HG02938 (cell line): ENCODE measurements at regions not wholly inside any gene's neighbourhood (a gene's known extent, or its start where the extent isn't known, plus 50 kb on each side); places are given as distances from the start of the nearest gene placed in this dataset.
"Not testable (repeated sequence)": the region's sequence is repeated elsewhere in the genome, so short reads cannot be mapped to it uniquely, and the experiment has no call there.

Experiments
- ATAC-seq: cut with Tn5 transposase; IDR thresholded peaks from one replicate; pipeline ENCODE4 v1.9.1; 2021; ENCODE audit warnings: mild to moderate bottlenecking, moderate library complexity; ENCODE audit not compliant: unreplicated experiment

GRCh38 chr4:125262502-125262901 is 52.3 kb upstream of the FAT4 start:
- no peak for ATAC-seq

- ATAC-seq, result no peak
Observed at GRCh38 chr4:125262079-125262478, 52.7 kb upstream of the FAT4 start.

DNA sequence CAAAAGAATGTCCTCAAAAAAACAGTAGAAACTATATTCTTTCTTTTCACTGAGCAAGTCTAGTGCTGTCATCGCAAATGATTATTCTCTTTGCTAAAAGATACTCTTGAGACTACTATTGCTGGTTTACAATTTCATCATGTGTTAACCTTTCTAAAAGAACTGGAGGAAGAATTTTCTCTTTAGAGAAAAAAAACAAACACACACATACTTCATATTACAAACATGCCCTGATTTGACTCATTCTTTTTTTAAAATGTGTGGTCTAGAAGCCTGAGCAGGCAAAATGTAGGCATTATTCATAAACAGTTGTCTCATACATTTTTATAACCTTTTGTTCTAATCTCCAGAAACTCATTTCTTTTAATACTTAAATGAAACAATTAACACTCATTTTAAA is 60.6 kb upstream of the FAT4 start:
- no peak for ATAC-seq

DNA sequence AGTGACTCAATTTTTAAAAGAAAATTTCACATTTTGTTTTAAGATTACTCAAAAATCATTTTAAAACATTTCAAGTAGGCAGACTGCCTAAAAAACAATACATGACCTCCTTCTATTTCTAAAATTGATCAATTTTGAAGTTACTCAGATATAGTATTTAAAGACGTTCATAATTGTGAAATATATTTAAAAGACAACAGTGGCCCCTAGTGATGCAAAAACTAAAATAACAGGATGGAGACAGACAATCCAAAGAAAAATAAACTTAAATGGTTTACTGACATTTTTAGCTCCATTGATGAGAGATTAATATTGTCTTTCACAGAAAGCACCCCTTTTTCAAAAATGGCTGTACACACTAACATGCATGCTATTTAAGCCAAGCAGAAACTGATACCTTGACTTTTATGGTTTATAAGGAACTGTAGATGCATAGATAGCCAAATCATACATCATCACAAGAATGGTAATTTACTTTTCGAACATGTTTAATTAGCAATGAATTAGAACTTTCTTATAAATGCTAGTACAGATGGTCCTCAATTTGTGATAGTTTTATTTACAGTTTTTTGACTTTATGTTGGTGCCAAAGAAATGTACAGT is 69.8 kb upstream of the FAT4 start:
- ATAC-seq, result no peak

DNA sequence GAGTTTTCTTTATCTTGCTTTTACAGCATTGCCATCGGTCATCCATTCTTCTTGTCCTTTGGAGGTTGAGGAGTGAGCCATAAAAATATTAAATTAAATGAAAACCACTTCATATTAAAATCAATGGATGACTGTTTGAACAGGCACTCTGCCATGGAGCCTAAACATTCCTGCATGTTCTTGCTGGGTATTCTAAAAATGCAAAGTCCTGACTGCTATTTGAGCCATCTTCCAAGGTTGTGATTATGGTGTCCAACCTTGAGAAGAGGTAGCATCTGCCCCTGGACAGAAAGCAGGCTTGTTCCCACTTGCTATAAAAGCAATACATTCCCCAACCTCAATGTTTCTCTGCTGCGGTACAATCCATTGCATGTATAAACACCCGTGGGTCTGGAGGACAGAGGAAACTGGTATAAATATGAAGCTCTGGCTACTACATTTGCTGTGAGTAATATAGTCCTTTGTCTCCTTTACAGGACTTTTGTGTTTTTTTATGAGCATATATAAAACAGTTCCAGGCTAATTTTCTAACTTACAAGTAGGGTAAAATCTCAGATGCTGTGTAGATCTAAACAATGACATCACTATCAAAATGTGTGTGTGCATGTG is 70.9 kb upstream of the FAT4 start:
- no peak for ATAC-seq

GRCh38 chr4:125235971-125236370 is 78.8 kb upstream of the FAT4 start:
- no peak for ATAC-seq

GRCh38 chr4:125231661-125232060 is 83.1 kb upstream of the FAT4 start:
- ATAC-seq, result no peak

DNA sequence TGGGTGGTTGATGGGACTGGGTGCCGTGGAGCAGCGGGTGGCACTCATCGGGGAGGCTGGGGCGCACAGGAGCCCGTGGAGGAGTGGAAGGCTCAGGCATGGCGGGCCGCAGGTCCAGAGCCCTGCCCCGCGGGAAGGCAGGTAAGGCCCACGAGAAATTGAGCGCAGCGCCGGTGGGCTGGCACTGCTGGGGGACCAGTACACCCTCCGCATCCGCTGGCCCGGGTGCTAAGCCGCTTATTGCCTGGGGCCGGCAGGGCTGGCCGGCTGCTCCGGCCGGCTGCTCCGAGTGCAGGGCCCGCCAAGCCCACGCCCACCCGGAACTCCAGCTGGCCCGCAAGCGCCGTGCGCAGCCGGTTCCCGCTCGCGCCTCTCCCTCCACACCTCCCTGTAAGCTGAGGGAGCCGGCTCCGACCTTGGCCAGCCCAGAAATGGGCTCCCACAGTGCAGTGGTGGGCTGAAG is 85.1 kb upstream of the FAT4 start:
- no peak for ATAC-seq

DNA sequence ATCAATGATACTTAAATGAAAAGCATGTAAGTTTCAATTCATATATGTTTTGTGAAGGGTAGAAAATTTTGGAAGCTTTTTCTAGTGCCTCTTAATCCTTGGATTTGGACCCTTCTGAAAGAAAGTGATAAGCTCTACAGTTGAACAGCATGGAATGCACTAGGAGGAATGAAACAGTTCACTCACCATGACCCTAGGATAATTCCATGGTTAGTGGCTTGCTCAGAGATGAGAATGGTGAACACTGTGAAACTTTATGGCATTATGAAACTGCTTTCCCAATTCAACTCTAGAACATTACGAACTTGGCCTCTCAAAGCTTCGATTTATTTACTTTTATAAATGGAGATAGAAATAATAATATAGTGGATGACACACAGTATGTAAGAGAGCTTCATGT is 88.9 kb upstream of the FAT4 start:
- ATAC-seq, result no peak

DNA sequence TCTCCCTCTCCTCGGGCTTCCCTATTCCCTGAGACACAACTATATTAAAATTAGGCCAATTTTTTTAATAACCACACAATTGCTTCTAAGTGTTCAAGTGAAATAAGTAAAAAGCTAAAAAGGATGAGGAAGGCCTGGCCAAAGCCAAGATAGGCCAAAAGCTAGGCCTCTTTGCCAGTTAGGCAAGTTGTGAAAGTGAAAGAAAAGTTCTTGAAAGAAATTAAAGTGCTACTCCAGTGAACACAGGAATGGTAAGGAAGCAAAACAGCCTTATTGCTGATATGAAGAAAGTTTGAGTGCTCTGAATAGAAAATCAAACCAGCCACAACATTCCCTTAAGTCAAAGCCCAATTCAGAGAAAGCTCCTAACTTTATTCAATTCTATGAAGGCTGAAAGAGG is 114.2 kb upstream of the FAT4 start:
- ATAC-seq, result no peak

DNA sequence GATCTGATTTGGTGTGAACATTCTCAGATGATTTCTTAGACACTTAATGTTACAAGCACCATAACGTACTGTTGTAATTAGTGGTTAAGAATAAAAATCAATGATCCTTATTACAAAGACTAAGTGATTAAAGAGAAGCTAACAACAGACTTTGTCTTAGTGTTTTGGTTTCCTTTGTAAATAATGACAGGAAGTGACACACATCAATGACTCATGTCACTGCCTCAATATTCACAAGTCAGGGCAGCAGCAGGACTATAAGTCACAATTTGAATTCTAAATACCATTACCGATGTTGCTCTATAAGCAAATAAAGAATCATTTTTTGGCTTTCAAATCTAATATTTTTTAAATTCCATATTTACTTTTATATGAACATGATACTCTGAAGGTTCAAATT is 115.8 kb upstream of the FAT4 start:
- ATAC-seq, result no peak

DNA sequence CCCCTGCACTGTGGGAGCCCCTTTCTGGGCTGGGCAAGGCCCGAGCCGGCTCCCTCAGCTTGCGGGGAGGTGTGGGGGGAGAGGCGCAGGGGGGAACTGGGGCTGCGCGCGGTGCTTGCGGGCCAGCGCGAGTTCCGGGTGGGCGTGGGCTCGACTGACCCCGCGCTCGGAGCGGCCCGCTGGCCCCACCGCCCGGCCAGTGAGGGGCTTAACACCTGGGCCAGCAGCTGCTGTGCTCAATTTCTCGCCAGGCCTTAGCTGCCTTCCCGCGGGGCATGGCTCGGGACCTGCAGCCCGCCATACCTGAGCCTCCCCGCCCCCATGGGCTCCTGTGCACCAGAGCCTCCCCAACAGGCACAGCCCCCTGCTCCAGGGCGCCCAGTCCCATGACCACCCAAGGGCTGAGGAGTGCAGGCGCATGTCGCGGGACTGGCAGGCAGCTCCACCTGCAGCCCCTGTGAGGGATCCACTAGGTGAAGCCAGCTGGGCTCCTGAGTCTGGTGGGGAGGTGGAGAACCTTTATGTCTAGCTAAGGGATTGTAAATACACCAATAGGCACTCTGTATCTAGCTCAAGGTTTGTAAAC is 122.8 kb upstream of the FAT4 start:
- not testable (repeated sequence) for ATAC-seq

DNA sequence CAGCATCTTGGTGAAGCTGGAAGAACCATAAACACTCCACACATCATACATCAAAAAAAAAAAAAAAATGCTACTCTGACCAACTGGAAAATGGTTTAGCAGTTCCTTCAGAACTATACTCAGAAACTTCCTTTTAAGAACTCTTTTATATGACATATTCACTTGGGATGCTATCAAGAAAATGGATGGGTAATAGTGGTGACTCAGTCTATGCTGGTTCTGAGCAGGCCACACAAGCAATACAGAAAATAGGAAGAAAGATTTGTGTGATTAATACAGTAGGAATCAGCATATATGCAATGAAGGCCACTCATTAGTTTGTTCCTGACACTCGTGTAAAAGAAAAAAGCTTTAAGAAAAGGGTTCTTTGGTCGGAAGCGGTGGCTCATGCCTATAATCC is 123.5 kb upstream of the FAT4 start:
- no peak for ATAC-seq

GRCh38 chr4:125187226-125188176 is 127.3 kb upstream of the FAT4 start:
- no peak for ATAC-seq

- ATAC-seq, result no peak
Observed at GRCh38 chr4:125184116-125184515, 130.6 kb upstream of the FAT4 start.

DNA sequence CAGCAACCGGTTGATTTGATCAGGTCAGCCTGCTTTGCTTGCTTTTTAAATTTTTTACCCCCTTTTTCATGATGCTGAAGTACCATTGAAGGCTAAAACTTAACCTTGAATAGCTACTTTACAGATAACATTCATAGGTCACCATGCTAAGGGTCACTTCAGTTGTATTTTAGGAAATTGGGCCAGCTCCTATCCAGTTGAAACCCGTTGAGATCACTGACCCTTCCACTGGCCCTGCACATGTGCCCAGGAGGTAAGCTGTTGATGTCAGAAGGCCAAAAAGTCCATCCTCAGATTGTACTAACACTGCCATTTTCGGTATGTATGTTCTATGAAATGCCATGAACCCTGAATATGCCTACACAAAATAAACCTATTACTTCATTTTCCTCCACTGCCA is 133.0 kb upstream of the FAT4 start:
- ATAC-seq, result no peak

- no peak for ATAC-seq
Observed at GRCh38 chr4:125179727-125180126, 135.0 kb upstream of the FAT4 start.

DNA sequence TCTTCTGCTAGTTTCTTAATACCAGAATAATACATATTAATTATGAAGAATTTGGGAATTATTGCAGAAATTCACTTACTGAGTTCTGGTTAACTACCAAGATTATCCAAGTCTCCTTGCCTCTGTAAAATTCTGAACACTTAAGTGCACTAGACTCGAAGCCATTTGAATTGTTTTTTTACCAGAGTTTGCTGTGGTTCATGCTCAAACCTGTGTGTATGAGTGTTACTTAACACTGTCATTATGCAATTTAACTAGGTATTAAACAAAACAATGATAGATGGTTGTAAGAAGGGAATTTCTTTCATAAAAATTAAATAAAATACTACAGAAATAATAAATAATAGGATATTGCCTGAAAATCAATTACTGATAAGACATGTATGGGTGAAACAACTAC is 145.6 kb upstream of the FAT4 start:
- ATAC-seq, result no peak

DNA sequence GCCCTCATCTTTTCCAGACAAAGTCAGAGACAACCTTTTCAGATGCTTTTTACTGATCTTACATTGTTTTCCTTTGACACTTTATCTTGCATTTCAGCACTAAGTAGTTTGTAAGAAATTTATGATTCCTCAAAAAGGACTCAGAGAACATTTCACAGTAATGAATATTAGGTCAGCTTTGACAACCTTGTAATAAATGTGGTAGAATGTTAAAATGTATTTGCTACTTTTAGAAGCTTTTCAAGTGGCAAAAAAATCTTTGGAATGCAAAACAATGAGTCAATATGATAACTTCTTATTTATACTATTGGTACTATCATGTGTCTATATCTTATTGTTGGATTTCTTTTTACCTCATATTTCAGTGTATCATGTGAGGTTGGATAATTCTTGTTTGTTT is 146.2 kb upstream of the FAT4 start:
- ATAC-seq, result no peak

- ATAC-seq, result not testable (repeated sequence)
Observed at GRCh38 chr4:125166012-125166411, 148.7 kb upstream of the FAT4 start.

DNA sequence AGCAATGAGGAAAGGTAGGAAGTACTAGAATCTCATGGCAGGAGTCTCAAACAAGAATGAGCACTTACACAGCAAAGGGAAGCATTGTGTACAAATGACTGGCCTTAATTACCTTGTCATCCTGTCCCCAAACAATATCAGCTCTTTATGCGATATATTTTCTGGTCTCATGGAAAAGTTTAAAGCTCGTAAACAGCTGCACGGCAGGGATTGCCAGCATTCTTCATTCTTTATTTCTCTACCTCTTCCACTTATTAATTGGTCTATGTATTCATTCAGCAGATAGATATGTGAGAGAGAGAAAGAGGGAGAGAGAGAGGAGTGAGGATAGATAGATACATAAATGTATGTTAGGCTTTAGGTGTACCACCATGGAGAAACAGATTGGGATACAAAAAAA is 155.8 kb upstream of the FAT4 start:
- no peak for ATAC-seq

- no peak for ATAC-seq
Observed at GRCh38 chr4:125155251-125155650, 159.5 kb upstream of the FAT4 start.
